K562 (cell line): ENCODE measurements at regions not wholly inside any gene's neighbourhood (a gene's known extent, or its start where the extent isn't known, plus 50 kb on each side); places are given as distances from the start of the nearest gene placed in this dataset.

Experiments
- ATAC-seq: fragments of 200-7000 bp; cut with Tn5 transposase; 3 replicates; pipeline ENCODE4 v1.9.1; 2020; ENCODE audit warnings: moderate library complexity
- BruUV-seq: library from RNA; stranded (reverse); fragments of 400-500 nt; replicated peaks from 2 replicates; lab custom pipeline; 2021; lab: Mats Ljungman, UMichigan
- CTCF ChIA-PET: fragments of 300-600 bp; formaldehyde crosslinking; extraction: SDS; loops from one replicate; lab custom pipeline; 2021; ENCODE audit warnings: low intra/inter-chr PET ratio; lab: Yijun Ruan, JAX
- POLR2A ChIA-PET: fragments of 300-600, 350-650 bp; sonication (Branson Sonifier 250); formaldehyde crosslinking; extraction: SDS; loops from one replicate; lab custom pipeline; 2021; ENCODE audit warnings: antibody characterized with exemption, inconsistent platforms; lab: Yijun Ruan, JAX
- DNase-seq, 4 experiments: peaks; one replicate each; pipeline versions ENCODE4 v3.0.0 to v3.0.0-alpha.2; 2011 to 2018; ENCODE audit warnings: low spot score in 3 of 4, mixed read lengths in 3 of 4; ENCODE audit errors: extremely low read depth in 1 of 4
- FAIRE-seq: peaks from 2 replicates; lab custom pipeline; 2011; peaks lifted over from hg19 to GRCh38; lab: Jason Lieb, UNC
- H2AFZ ChIP-seq: 2 replicates; pipeline ENCODE4 v1.6.0; 2011; ENCODE audit warnings: low read depth, low read length, control low read depth, inconsistent platforms
- H3K27ac ChIP-seq: fragments of 200-600 bp; 3 replicates; pipeline ENCODE4 v1.8.0; 2011; ENCODE audit warnings: low read depth, mild to moderate bottlenecking, control low read depth, inconsistent platforms, low read length, moderate library complexity, mixed read lengths; ENCODE audit errors: extremely low read depth
- H3K27me3 ChIP-seq, 2 experiments: fragments of 300-600 bp in 1 of 2; 2 replicates in 1 of 2; 3 replicates in 1 of 2; pipeline versions ENCODE4 v1.6.0 to v1.8.0; 2011; ENCODE audit warnings: inconsistent platforms in 2 of 2, low read length in 2 of 2, mild to moderate bottlenecking in 1 of 2, mixed read lengths in 1 of 2, moderate library complexity in 1 of 2; ENCODE audit not compliant: control insufficient read depth in 2 of 2, insufficient read depth in 2 of 2
- H3K36me3 ChIP-seq: fragments of 300-600 bp; 3 replicates; pipeline ENCODE4 v1.8.0; 2011; ENCODE audit warnings: mild to moderate bottlenecking, low read length, inconsistent platforms; ENCODE audit not compliant: control insufficient read depth, insufficient read depth
- H3K4me1 ChIP-seq, 2 experiments: fragments of 200-600 bp in 1 of 2; replicated peaks in 1 of 2; 2 replicates in 1 of 2; 3 replicates in 1 of 2; pipeline versions ENCODE4 v1.5.1 to v1.8.0; 2011; ENCODE audit warnings: inconsistent platforms in 2 of 2, low read length in 2 of 2, mild to moderate bottlenecking in 1 of 2, mixed read lengths in 1 of 2, moderate library complexity in 1 of 2; ENCODE audit not compliant: control insufficient read depth in 2 of 2, insufficient read depth in 2 of 2
- H3K4me2 ChIP-seq: 2 replicates; pipeline ENCODE4 v1.6.1; 2011; ENCODE audit warnings: low read length, control low read depth, inconsistent platforms, mixed read lengths; ENCODE audit not compliant: insufficient read depth
- H3K4me3 ChIP-seq: fragments of 200-600 bp; sonication (generic), shearing (Covaris generic); 2 replicates; pipeline ENCODE4 v1.5.1; 2016; ENCODE audit warnings: control low read depth, inconsistent platforms
- H3K79me2 ChIP-seq: fragments of 200-600 bp; 3 replicates; pipeline ENCODE4 v1.8.0; 2011; ENCODE audit warnings: low read length, inconsistent platforms; ENCODE audit not compliant: control insufficient read depth, insufficient read depth
- H3K9ac ChIP-seq, 2 experiments: 2 replicates each; pipeline versions ENCODE4 v1.6.0 to v1.6.1; 2011; ENCODE audit warnings: low read depth in 2 of 2, low read length in 2 of 2, control low read depth in 1 of 2, inconsistent platforms in 1 of 2, mild to moderate bottlenecking in 1 of 2, mixed read lengths in 1 of 2; ENCODE audit not compliant: insufficient read depth in 1 of 2
- H3K9me1 ChIP-seq: one replicate; pipeline ENCODE4 v1.6.0; 2011; ENCODE audit warnings: inconsistent platforms, mild to moderate bottlenecking, low read length, moderate library complexity; ENCODE audit not compliant: control insufficient read depth, insufficient read depth
- H3K9me3 ChIP-seq: replicated peaks from 2 replicates; pipeline ENCODE4 v1.5.1; 2011; ENCODE audit warnings: low read depth, low read length, inconsistent platforms; ENCODE audit not compliant: control insufficient read depth, insufficient read depth
- H4K20me1 ChIP-seq: replicated peaks from 2 replicates; pipeline ENCODE4 v1.6.1; 2011; ENCODE audit warnings: low read length, inconsistent platforms, mixed read lengths; ENCODE audit not compliant: control insufficient read depth, insufficient read depth
- CC2D1A ChIP-seq: fragments of 450-650 bp; IDR thresholded peaks from 2 replicates; pipeline ENCODE4 v1.6.1; 2017; ENCODE audit warnings: mild to moderate bottlenecking
- ETV6 ChIP-seq, 3 experiments: fragments of 150-350 bp in 1 of 3; sonication (generic) in 1 of 3; formaldehyde crosslinking in 1 of 3; IDR thresholded peaks; 2 replicates each; pipeline versions ENCODE4 v1.6.1 to v1.8.0; 2014 to 2022; ENCODE audit warnings: borderline replicate concordance in 2 of 3, low read depth in 2 of 3, antibody characterized with exemption in 1 of 3, low read length in 1 of 3, mild to moderate bottlenecking in 1 of 3, missing genetic modification reagents in 1 of 3
- FIP1L1 ChIP-seq: fragments of 200-400 bp; formaldehyde crosslinking; IDR thresholded peaks from 2 replicates; pipeline ENCODE4 v1.6.1; 2018; ENCODE audit warnings: mild to moderate bottlenecking, low read depth, low read length; ENCODE audit not compliant: poor library complexity, severe bottlenecking
- GATAD2A ChIP-seq: fragments of 450-650 bp; IDR thresholded peaks from 2 replicates; pipeline ENCODE4 v1.6.1; 2017
- HDAC8 ChIP-seq: fragments of 450-650 bp; IDR thresholded peaks from 2 replicates; pipeline ENCODE4 v1.6.1; 2016; ENCODE audit warnings: mild to moderate bottlenecking, missing genetic modification characterization, moderate library complexity, missing compliant biosample characterization
- IRF2 ChIP-seq: sonication (generic); formaldehyde crosslinking; IDR thresholded peaks from 2 replicates; pipeline ENCODE4 v1.8.1; 2022; ENCODE audit warnings: mild to moderate bottlenecking, missing genetic modification reagents
- KDM5B ChIP-seq: fragments of 200-600 bp; sonication (generic); IDR thresholded peaks from 2 replicates; pipeline ENCODE4 v1.6.1; 2012; ENCODE audit warnings: low read depth, mild to moderate bottlenecking, moderate library complexity, low read length, control low read depth, inconsistent platforms; ENCODE audit not compliant: insufficient replicate concordance
- PCBP1 ChIP-seq: fragments of 200-400 bp; formaldehyde crosslinking; IDR thresholded peaks from 2 replicates; pipeline ENCODE4 v1.6.1; 2018; ENCODE audit warnings: mild to moderate bottlenecking, low read depth, low read length; ENCODE audit not compliant: poor library complexity, severe bottlenecking
- ZBTB7A ChIP-seq: IDR thresholded peaks from 2 replicates; pipeline ENCODE4 v1.6.1; 2011; ENCODE audit warnings: low read depth, mild to moderate bottlenecking, low read length, moderate library complexity, borderline replicate concordance; ENCODE audit not compliant: control insufficient read depth
- ZNF174 ChIP-seq: fragments of 250-450 bp; sonication (Bioruptor Pico); IDR thresholded peaks from 2 replicates; pipeline ENCODE4 v1.4.0; 2020; ENCODE audit warnings: mild to moderate bottlenecking
- ZNF184 ChIP-seq: sonication (generic); formaldehyde crosslinking; IDR thresholded peaks from 2 replicates; pipeline ENCODE4 v1.5.0; 2020; ENCODE audit warnings: missing genetic modification reagents
- ZNF280A ChIP-seq: fragments of 450-650 bp; IDR thresholded peaks from 2 replicates; pipeline ENCODE4 v1.6.1; 2018; ENCODE audit warnings: mild to moderate bottlenecking, low read depth; ENCODE audit not compliant: partially characterized antibody
- WGBS: fragments of 100-300 bp; shearing (Covaris generic); methylation state at CpG from one replicate; pipeline ENCODE4 v1.1.6; 2016; ENCODE audit warnings: low coverage, mixed read lengths; ENCODE audit not compliant: insufficient coverage; ENCODE audit errors: missing lambda C conversion rate; 5-methylcytosine and 5-hydroxymethylcytosine counted together
- in situ Hi-C: fragments of 300-500 bp; cut with MboI; formaldehyde crosslinking; loops from 4 replicates; pipeline ENCODE4 v1.15.0; 2018; ENCODE audit warnings: inconsistent platforms, mixed read lengths
- intact Hi-C: fragments of 100-400 bp; cut with micrococcal nuclease; formaldehyde crosslinking; loops from 2 replicates; pipeline ENCODE4 v1.14.2; 2022

- no peak overlapping the region for H3K4me3 ChIP-seq
- no peaks in the 10 kb centered on the region for H3K36me3 ChIP-seq
- in situ Hi-C loops (no loop called here), intact Hi-C loops (no loop called here)
- no peaks in the 10 kb centered on the region for H3K79me2 ChIP-seq
- no peak overlapping the region for H2AFZ ChIP-seq
- FAIRE-seq (no peak), DNase-seq (no peak), ATAC-seq (no peak)
- H3K9ac ChIP-seq: no peak overlapping the region
- 0% methylated on average over 4 of the region's 4 CpGs for WGBS
- H3K4me1 ChIP-seq: no peaks in the 10 kb centered on the region
- H3K4me2 ChIP-seq: no peak overlapping the region
- H3K27ac ChIP-seq: no peak overlapping the region
- H3K27me3 ChIP-seq: no peaks in the 10 kb centered on the region
- POLR2A ChIA-PET: no interaction called here
- TF ChIP-seq GATAD2A: no peak
- no peak for TF ChIP-seq CC2D1A
- no peak for TF ChIP-seq HDAC8 (tag)
- no peak for TF ChIP-seq ZNF280A
- no peak for TF ChIP-seq ZBTB7A
- TF ChIP-seq ETV6 (IDR thresholded peaks at IDR 0.05; ENCODE audit: borderline replicate concordance in 1 of 2, low read depth in 2 of 2, low read length in 1 of 2): no peak
- TF ChIP-seq ETV6 (CRISPR knock-in tag; IDR thresholded peaks at IDR 0.05; ENCODE audit: borderline replicate concordance): no peak
- no peak for TF ChIP-seq ZNF184
- no peak for TF ChIP-seq KDM5B
- TF ChIP-seq PCBP1: no peak
- no peak for TF ChIP-seq FIP1L1
- no peak for TF ChIP-seq IRF2 (CRISPR knock-in tag)
- no peak for TF ChIP-seq ZNF174 (CRISPR knock-in tag)
- BruUV-seq: no TSS peak
- CTCF ChIA-PET: no interaction called here
- H3K9me3 ChIP-seq: no peaks in the 10 kb centered on the region
- H3K9me1 ChIP-seq: no peaks in the 10 kb centered on the region
- H4K20me1 ChIP-seq: no peaks in the 10 kb centered on the region
Measured at GRCh38 chrX:27085346-27085745, 377.8 kb downstream of the PPP4R3C start.
